ENCODE measurements at regions not wholly inside any gene's neighbourhood (a gene's known extent, or its start where the extent isn't known, plus 50 kb on each side); places are given as distances from the start of the nearest gene placed in this dataset.
"Not testable (repeated sequence)": the region's sequence is repeated elsewhere in the genome, so short reads cannot be mapped to it uniquely, and the experiment has no call there.

DNA sequence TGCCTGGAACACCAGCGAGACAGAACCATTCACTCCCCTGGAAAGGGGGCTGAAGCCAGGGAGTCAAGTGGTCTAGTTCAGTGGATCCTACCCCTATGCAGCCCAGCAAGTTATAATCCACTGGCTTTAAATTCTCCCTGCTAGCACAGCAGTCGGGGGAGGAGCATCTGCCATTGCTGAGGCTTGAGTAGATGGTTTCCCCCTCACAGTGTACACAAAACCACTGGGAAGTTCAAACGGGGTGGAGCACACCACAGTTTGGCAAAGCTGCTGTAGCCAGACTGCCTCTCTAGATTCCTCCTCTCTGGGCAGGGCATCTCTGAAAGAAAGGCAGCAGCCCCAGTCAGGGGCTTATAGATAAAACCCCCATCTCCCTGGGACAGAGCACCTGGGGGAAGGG lies 88.4 kb upstream of the WDFY3 start:
- TF ChIP-seq, protein P1, sequence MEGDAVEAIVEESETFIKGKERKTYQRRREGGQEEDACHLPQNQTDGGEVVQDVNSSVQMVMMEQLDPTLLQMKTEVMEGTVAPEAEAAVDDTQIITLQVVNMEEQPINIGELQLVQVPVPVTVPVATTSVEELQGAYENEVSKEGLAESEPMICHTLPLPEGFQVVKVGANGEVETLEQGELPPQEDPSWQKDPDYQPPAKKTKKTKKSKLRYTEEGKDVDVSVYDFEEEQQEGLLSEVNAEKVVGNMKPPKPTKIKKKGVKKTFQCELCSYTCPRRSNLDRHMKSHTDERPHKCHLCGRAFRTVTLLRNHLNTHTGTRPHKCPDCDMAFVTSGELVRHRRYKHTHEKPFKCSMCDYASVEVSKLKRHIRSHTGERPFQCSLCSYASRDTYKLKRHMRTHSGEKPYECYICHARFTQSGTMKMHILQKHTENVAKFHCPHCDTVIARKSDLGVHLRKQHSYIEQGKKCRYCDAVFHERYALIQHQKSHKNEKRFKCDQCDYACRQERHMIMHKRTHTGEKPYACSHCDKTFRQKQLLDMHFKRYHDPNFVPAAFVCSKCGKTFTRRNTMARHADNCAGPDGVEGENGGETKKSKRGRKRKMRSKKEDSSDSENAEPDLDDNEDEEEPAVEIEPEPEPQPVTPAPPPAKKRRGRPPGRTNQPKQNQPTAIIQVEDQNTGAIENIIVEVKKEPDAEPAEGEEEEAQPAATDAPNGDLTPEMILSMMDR (IDR thresholded peaks at IDR 0.05 in 4 of 5, conservative IDR thresholded peaks at IDR 0.05 in 1 of 5), result not testable (repeated sequence)
- not testable (repeated sequence) for TF ChIP-seq POLR2A (IDR thresholded peaks at IDR 0.05)
